SHP77 treated with DMSO at 0.1 percent for 48 hours (cell line): ENCODE measurements at regions not wholly inside any gene's neighbourhood (a gene's known extent, or its start where the extent isn't known, plus 50 kb on each side); places are given as distances from the start of the nearest gene placed in this dataset.
"Not testable (repeated sequence)": the region's sequence is repeated elsewhere in the genome, so short reads cannot be mapped to it uniquely, and the experiment has no call there.

ENCODE experiments used
- DNase-seq: peaks from one replicate; lab custom pipeline; 2025; lab: John Stamatoyannopoulos, UW

DNA sequence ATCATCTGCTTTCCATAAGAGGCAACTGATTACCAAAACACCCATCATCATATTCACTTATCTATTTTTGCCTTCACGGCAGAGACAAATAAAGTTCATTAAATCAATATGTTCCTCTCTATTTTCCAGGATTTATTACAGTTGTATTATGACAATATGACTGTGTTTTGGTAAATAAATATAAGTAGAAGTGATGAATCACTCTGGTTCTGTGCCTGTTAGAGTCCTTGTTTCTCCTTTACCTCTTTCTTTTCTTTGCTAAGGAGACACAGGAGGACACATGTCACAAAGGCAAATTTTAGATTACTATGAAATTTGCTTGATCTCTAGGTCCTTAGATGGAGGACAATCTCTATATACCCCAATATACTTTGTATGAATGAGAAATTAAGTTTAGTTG is 152.6 kb upstream of the PLSCR5 start:
- no peak for DNase-seq

DNA sequence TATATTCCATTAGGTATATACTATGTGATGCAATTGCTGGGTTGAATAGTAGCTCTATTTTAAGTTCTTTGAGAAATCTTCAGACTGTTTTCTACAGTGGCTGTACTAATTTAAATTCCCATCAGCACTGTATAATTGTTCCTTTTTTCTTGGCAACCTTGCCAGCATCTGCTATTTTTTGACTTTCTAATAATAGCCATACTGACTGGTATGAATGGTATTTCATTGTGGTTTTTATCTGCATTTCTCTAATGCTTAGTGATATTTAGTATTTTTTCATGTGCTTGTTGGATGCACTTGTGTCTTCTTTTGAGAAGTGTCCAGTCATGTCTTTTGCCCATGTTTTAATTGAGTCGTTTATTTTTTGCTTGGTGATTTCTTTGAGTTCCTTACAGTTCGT is 145.1 kb upstream of the PLSCR5 start:
- no peak for DNase-seq

DNA sequence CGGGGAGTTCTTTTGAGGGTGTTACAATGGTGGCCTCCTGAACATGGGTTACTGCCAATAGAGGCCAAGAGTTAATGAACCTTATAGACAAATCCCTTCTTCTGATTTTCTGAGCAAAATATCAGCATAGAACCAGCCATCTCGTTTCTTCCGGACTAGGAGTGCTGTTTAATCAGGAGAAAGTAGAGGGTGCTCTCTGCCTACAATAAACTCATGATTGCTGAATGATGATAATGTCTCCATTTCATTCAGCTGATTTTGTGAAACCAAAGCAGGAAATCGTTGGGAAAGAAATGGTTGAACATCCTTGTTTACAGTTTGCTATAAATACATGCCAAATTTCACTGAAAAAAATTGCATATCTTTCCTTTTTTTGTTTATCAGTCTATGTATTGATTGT is 142.8 kb upstream of the PLSCR5 start:
- DNase-seq, result no peak

DNA sequence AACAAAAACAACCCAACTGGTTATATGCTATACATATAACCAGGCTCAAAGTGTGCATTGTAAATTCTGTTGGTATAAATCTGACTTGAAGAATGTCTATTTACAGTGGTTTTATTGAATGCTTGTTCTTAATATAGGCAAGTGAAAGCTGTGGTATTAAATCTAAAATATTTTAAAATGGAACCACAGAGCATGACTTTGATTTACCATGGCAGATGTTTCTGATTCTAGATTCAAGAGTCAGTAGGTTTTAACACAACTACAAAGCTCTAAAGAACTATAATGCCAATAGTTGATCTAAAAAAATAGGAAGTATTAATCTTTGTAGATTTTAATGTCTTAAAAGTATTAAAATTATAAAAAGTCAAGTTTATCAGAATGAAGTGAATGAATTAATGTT is 141.9 kb upstream of the PLSCR5 start:
- DNase-seq, result no peak

DNA sequence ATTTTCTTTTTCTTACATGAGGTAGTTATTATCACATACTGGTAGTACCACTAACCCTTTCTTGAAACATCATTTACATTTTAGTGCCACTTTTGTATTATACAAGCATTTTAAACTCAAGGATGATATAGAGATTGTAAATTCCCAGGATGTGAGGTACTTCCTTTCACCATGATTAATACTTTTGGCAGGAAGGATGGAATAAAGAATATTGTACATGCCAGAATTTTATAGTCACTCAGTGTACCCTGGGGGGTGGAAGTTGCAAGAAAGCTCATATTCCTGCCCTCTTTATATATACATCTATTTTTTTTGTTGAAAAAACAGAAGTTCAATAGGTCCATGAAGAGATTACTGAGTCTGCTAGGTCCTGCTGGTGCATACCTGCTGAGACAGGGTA is 141.0 kb upstream of the PLSCR5 start:
- DNase-seq, result no peak

DNA sequence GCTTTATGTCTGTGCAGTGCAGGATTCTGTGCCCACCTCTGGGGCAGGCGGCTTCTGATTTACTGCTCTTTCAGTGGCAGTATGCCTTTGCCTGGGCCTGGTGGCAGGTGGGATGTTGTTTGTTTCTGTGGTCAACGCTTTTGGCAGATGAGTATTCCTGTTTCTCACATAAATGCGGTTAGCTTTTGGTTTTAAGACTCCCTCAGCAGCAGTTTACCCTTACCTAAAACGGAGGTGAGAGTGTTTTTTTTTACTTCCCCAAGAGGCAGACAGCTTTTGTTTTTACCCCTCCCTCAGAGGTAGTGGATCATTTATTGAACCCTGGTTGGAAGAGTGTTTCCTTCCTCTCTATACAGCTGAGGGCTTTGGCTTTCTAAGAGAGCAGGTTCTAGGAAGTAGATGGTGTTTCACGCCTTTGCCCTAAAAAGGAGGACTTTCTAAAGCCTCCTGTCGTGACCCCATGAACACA is 134.1 kb upstream of the PLSCR5 start:
- DNase-seq, result no peak

DNA sequence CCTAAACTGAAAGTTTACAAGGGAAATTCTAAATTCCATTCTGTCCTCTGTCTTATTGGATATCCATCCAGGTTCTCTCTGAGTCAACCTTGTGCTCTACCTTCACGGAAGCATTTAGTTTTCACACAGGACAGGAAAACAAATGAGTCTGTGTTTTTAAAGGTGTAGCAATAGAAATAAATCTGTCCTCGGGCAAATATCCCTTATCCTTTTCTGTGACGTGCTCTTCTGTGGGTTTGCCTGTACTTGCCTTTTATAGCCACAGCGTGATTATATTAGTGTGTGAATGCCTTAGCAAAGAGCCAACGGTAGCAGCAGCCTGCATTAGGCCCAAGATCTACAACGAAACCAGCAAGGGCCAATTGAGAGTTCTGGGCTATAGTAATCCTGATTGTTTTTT is 127.2 kb upstream of the PLSCR5 start:
- no peak for DNase-seq

DNA sequence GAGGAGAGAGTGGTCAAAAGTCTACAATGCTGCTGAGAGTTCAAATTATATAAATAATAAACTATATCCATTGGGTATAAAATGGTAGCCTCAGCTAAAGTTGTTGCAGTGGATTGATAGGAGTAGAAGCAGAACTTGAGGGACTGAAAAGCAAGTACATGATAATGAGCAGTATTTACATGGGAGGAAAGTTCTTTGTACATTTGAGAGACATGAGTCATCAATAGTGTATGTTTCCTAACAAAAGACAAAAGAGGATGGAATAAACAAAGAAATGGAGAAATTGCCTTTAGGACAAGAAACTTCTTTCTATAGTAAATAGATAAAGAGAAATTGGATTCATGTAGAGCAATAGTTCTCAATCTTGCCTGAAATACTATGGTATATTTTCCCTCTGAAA is 110.0 kb upstream of the PLSCR5 start:
- no peak for DNase-seq

DNA sequence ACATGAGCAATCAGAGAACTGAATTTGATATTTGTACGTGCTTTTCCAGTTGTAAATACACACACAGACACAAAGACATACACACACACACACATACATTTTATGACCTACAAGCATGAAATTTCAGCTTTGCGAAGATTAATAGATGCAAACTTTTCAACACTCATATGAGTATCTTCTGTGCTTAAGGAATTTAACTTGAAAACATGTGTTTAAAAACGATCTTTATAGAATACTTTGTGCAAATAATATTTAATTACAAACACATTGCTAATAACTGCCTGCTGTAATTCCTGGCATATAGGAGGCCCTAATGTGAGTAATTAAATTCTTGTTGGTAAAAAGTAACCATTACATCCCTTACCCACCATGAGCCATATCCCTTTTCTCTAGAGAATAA is 107.7 kb upstream of the PLSCR5 start:
- no peak for DNase-seq

DNA sequence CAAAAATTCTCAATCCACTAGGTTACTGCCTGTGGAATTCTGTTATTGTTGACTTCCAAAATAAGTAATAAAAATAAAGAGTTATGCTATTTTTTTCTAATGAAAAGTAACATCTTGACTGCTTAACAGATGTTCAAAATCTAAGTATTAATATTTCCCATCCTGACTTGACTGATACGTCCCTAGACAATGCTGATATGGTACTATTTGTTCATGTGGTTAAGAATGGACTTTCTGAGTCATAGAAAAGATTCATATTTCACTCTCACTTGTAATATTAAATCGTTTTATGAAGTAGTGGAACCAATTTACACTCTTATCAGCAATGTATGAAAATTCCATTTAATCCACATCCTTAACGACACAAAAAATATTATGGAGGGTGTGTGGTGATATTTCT is 104.8 kb upstream of the PLSCR5 start:
- DNase-seq, result no peak

DNA sequence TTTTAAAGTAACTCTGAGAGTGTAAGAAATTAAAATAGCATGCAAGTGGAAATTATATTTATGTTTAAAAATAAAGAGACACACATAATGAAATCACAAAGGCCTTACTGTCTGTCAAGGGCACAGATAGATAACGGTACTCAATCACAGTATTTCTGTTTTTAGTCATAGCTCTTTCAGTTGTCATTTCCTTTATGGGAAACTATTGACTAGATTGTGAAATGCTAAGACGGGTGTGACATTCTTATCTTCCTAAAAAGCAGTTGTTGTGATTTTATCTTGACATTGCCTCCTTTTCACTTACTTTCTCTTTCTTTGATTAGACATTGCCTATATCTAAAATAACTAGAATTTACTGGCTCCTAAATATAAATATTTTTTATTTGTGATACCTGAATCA is 100.1 kb upstream of the PLSCR5 start:
- DNase-seq, result no peak

DNA sequence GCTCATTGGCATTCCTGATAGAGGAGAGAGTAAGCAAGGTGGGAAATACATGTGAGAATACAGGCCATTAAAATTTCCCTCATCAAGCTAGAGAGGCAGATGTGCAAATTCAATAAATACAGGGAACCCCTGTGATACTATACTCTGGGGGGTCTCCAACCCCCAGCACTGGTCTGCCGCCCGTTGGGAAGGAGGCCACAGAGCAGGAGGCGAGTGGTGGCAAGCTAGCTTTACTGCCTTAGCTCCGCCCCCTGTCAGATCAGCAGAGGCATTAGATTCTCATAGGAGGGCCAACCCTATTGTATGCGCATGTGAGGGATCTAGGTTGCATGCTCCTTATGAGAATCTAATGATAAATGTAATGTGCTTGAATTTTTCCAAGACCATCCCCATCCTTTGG is 97.1 kb upstream of the PLSCR5 start:
- DNase-seq, result no peak

DNA sequence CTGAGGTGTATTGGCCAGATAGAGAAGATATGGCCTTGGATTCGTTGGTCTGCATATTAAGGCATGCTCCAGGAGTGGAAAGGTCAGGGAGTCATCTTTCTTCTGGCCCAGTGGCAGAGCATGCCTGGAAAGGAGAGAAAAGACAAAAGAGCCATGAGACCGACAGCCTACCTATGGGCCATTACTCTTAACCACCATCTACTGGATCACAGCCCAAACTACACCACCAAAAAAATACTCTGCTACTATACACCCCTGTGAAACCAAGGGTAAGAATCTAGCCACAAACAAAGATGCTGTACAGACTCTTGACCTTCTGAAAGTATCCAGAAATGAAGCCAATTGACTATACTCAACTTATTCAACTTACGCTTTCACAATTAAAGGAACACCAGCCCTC is 96.1 kb upstream of the PLSCR5 start:
- no peak for DNase-seq

DNA sequence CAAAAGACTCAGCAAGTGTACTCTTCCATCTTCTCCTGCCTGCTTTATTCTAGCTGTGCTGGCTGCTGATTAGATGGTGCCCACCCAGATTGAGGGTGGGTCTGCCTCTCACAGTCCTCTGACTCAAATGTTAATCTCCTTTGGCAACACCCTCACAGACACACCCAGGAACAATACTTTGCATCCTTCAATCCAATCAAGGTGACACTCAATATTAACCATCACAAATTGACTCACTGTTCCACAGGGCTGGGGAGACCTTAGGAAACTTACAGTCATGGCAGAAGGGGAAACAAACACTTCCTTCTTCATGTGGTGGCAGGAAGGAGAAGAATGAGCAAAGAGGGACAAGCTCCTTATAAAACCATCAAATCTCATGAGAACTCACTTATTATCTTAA is 94.9 kb upstream of the PLSCR5 start:
- DNase-seq, result not testable (repeated sequence)

DNA sequence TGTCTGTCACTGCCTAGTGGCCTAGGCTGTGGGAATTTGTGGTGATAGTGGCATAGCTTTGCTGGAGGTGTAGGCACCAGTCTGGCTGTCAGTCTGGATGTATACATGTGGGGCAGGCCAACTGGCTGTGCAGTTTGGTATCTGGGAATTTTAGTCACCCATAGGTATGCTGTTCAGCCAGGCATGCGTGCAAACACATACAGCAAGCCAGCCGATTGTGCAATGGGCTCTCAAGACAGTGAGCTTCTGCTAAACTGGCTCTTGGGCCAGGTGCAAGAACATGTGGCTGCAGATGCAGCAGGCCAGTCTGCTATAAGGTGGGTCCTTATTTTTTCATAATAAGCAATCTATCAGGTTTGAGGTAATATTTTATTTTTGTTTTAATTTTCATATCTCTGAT is 87.1 kb upstream of the PLSCR5 start:
- no peak for DNase-seq

DNA sequence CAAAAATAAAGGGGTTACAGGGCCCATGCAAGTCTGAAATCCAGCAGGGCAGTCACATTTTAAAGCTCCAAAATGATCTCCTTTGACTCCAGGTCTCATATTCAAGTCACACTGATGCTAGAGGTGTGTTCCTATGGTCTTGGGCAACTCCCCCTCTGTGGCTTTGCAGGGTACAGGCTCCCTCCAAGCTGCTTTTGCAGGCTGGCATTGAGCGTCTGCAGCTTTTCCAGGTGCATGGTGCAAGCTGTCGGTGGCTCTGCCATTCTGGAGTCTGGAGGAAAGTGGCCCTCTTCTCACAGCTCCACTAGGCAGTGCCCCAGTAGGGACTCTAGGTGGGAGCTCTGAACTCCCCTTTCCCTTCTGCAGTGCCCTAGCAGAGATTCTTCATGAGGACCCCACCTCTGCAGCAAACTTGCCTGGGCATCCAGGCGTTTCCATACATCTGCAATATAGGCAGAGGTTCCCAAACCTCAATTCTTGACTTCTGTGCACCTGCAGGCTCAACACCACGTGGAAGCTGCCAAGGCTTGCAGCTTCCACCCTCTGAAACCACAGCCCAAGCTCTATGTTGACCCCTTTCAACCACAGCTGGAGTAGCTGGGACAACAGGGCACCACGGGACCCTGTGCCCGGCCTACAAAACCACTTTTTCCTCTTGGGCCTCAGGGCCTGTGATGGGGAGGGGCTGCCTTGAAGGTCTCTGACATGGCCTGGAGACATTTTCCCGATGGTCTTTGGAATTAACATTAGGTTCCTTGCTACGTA is 80.1 kb upstream of the PLSCR5 start:
- no peak for DNase-seq

DNA sequence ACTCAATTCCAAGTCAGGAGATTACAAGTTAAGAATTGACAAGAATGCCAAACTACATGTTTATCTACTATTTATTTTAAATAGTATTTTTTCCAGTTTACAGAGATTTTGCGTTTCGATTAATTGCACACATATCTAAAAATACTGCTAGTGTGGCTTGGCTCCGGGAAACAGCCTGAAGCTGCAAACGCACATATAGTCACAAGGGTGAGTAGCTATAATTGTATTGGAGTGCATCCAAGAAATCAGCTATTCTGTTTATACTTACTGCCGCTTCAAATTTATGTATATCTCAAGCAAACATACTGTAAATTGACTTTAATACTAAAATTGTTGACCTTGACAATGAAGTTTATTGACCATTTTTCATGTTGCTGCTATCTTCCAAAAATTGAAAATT is 77.0 kb upstream of the PLSCR5 start:
- DNase-seq, result peak; percentile 67

DNA sequence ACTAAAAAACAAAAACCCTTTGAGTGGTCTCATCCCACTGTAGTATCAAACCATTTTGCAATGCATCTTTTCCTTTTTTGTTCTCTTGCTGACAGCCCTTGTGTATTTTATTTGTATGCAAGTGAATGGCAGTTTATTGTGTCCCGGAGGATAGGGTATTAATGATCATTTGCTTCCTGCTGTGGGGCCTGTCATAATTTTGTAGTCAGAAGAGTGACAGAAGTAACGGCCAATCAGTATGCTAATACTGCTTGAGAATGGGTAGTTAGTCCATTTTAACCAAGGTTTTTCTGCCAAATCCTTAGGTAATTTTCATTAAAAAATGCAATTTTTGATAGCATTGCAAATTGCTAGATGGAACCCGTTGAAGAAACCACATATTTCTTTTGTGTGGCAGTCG is 75.5 kb upstream of the PLSCR5 start:
- DNase-seq, result no peak

DNA sequence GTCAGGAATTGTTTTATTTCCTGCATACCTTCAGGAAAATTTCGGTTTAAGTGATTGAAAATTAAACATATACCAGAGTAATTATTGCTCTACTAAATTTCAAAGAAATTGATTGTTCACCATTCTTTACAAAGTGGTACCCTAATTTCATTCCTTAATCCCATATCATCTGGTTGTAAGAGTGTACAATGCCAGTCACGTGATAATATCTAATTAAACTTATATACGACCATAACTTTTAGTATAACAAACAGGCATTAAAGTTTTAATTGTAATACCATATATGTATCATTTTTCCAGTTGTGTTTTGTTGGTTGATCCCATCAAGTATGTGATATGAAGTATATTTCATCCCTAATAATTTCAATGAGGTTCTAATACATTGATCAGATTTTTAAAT is 74.8 kb upstream of the PLSCR5 start:
- DNase-seq, result no peak

DNA sequence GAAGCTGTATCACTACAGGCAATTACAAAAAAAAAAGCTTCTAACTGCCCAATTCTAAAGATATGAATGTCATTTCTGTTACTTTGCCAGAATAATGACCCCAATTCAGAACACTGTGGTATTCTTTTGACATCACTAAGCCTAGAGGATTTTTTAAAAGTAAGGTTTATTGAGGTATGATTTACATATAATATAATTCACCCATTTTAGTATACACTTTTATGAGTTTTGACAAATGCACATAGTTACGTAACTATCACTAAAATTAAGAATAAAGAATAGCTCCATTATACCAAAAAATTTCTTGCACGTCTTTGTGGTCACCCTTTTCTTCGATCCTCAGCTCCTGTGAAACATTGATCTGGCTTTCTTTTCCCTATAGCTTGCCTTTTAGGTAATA is 74.0 kb upstream of the PLSCR5 start:
- DNase-seq, result no peak

DNA sequence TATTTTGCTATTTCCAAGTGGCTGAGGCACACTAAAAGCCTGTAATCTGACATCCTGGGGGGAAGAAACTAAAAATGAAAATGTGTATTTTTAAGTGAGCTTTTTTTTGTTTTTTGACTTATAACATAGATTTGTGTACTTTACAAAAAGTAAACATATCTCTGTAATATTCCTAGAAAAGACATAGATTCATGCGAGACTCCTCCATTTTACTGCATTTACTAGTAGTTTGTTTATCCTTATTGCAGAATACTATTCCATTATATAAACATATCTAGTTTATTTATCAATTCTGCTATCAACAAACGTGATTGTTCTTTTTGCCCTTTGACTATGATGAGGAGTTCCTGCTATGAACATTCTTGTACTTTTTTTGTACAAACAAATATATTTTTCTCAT is 67.8 kb upstream of the PLSCR5 start:
- DNase-seq, result no peak

DNA sequence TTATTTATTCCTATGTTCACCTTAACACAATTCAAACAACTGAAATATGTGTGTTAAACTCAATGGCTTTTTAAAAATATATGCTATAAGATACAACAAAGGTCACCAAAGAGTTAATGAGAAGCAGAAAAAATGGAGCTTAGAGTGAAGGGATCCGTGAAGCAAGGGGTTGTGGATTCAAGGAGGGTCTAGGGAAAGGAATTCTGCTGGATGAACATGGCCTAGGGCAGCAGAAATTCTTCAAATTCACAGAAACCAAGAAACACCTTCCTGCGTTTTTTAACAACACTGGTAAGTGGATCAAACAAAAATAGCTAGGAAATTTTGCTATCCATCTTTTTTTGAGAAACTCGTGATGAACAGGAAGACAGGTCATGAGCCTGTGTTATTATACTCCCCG is 59.3 kb upstream of the PLSCR5 start:
- DNase-seq, result no peak

DNA sequence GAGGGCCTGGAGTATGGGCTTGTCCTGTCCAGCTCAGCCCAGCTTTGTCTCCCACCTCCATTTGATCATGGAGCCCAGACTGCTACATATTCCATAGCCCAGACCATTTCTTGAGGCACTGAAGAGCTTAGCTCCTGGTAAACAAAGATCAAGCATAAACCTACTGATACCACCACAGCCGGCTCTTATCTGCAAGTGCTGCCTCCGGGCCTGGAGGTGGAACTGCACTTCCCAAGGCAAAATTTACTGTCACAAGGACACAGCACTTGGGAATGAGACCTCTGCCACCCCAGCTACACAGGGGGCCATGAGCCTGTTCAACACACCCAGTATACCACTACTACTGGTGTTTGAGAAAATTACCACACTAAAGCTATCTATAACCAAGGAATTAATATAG is 53.7 kb upstream of the PLSCR5 start:
- no peak for DNase-seq

DNA sequence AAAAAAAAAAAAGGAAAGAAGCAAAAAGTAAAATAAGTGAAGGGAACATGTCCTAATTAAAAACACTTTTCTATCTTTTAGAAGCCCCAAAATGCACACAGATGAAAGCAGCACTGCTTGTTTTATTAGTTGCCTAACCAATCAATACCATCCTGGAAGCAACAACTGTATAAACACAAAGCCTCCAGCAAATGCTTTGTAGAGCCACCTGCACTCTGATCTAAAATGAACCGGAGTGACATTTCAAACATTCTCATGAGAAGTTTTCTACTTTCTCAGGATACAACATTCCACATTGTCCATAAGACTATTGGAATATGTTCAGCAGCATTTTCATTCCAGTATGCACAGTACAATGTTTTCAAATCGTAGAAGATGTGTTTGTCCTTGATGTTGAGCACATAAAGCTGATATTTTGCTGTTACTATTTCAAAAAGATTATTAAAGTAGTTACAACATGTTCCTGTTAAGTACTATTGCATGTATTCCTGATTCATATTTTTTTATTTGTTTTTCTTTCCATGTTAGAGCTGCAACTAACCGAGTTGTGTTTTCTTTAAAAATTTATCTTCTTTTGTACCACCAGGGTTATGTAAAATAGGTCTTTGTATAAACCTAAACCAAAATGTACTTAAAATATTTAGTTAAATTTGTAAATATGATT is 50.3 kb upstream of the PLSCR5 start:
- DNase-seq, result peak; percentile 35
